WTC11 (cell line): ENCODE measurements at regions not wholly inside any gene's neighbourhood (a gene's known extent, or its start where the extent isn't known, plus 50 kb on each side); places are given as distances from the start of the nearest gene placed in this dataset.

ENCODE experiments used
- ATF3 ChIP-seq: sonication (generic); formaldehyde crosslinking; conservative IDR thresholded peaks from 2 replicates; pipeline ENCODE4 v1.8.1; 2022; ENCODE audit warnings: mild to moderate bottlenecking, missing genetic modification reagents
- CREB1 ChIP-seq: sonication (generic); formaldehyde crosslinking; IDR thresholded peaks from 2 replicates; pipeline ENCODE4 v1.8.0; 2023; ENCODE audit warnings: mild to moderate bottlenecking, missing genetic modification reagents
- ESRRA ChIP-seq: sonication (generic); formaldehyde crosslinking; IDR thresholded peaks from 2 replicates; pipeline ENCODE4 v1.8.1; 2022; ENCODE audit warnings: mild to moderate bottlenecking, missing genetic modification reagents, borderline replicate concordance
- GABPB1 ChIP-seq: sonication (generic); formaldehyde crosslinking; IDR thresholded peaks from 2 replicates; pipeline ENCODE4 v1.8.1; 2023; ENCODE audit warnings: mild to moderate bottlenecking, missing genetic modification reagents
- IRF2 ChIP-seq: sonication (generic); formaldehyde crosslinking; IDR thresholded peaks from 2 replicates; pipeline ENCODE4 v1.8.0; 2022; ENCODE audit warnings: low read depth, missing genetic modification reagents, borderline replicate concordance
- JUN ChIP-seq: sonication (generic); formaldehyde crosslinking; IDR thresholded peaks from 2 replicates; pipeline ENCODE4 v1.8.0; 2023; ENCODE audit warnings: mild to moderate bottlenecking, missing genetic modification reagents
- SMAD4 ChIP-seq: sonication (generic); formaldehyde crosslinking; IDR thresholded peaks from 2 replicates; pipeline ENCODE4 v1.8.0; 2022; ENCODE audit warnings: mild to moderate bottlenecking, missing genetic modification reagents
- TP53 ChIP-seq: sonication (generic); formaldehyde crosslinking; IDR thresholded peaks from 2 replicates; pipeline ENCODE4 v1.8.1; 2023; ENCODE audit warnings: mild to moderate bottlenecking, missing genetic modification reagents
- USF1 ChIP-seq: sonication (generic); formaldehyde crosslinking; IDR thresholded peaks from 2 replicates; pipeline ENCODE4 v1.8.0; 2022; ENCODE audit warnings: mild to moderate bottlenecking, missing genetic modification reagents
- ZNF232 ChIP-seq: sonication (generic); formaldehyde crosslinking; IDR thresholded peaks from 2 replicates; pipeline ENCODE4 v1.8.0; 2022; ENCODE audit warnings: mild to moderate bottlenecking, missing genetic modification reagents
- ZNF263 ChIP-seq: sonication (generic); formaldehyde crosslinking; IDR thresholded peaks from 2 replicates; pipeline ENCODE4 v1.8.1; 2022; ENCODE audit warnings: low read depth, mild to moderate bottlenecking, moderate library complexity, missing genetic modification reagents
- TF ChIP-seq, protein P1 (sequence below): fragments of 200-600 bp; IDR thresholded peaks from 2 replicates; pipeline ENCODE4 v1.8.0; 2022; ENCODE audit warnings: antibody characterized with exemption

DNA sequence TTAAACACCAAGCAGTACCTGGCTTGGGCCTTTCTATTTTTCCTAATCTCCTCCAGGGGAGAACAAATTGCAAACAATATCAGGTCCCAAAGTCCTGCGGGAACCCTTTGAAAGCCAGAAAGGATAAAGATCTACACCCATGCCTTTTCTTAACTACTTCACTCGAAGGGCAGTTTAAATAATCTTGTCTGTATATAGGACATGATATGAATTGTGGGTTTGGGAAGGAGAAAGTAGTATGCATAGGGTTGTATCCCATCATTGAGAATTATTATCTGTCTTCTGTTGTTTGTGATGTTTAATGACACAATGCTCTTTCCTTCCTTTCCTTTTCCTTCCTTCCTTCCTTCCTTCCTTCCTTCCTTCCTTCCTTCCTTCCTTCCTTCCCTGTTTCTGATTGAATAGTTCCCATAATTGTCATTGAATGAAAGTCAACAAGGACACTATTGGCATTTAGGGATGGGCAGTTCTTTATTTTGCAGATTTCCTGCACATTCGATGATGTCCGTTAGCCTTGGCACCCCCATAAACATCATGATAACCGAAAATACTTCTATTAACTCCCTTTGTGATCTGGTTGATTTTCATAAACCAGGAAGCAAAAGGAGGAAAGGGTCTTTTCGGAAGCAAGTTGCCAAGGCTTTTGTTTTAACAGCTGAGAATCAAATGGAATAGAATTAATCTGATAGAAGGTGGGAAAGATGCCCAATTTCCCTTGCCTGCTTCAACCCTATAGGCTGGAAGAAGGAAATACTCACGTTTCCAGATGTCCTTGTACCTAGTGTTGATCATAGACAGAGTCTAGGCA, 141.3 kb downstream of the ATG4C start:
- TF ChIP-seq, protein P1, sequence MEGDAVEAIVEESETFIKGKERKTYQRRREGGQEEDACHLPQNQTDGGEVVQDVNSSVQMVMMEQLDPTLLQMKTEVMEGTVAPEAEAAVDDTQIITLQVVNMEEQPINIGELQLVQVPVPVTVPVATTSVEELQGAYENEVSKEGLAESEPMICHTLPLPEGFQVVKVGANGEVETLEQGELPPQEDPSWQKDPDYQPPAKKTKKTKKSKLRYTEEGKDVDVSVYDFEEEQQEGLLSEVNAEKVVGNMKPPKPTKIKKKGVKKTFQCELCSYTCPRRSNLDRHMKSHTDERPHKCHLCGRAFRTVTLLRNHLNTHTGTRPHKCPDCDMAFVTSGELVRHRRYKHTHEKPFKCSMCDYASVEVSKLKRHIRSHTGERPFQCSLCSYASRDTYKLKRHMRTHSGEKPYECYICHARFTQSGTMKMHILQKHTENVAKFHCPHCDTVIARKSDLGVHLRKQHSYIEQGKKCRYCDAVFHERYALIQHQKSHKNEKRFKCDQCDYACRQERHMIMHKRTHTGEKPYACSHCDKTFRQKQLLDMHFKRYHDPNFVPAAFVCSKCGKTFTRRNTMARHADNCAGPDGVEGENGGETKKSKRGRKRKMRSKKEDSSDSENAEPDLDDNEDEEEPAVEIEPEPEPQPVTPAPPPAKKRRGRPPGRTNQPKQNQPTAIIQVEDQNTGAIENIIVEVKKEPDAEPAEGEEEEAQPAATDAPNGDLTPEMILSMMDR = no peak
- no peak for TF ChIP-seq ZNF232
- no peak for TF ChIP-seq GABPB1 (CRISPR knock-in tag)
- TF ChIP-seq ATF3 (CRISPR knock-in tag) = no peak
- TF ChIP-seq CREB1 (CRISPR knock-in tag) = no peak
- TF ChIP-seq JUN (CRISPR knock-in tag) = no peak
- no peak for TF ChIP-seq ZNF263
- no peak for TF ChIP-seq TP53
- TF ChIP-seq ESRRA (CRISPR knock-in tag) = no peak
- TF ChIP-seq SMAD4 (CRISPR knock-in tag) = no peak
- no peak for TF ChIP-seq USF1 (CRISPR knock-in tag)
- no peak for TF ChIP-seq IRF2 (CRISPR knock-in tag)
